ENCODE measurements at regions not wholly inside any gene's neighbourhood (a gene's known extent, or its start where the extent isn't known, plus 50 kb on each side); places are given as distances from the start of the nearest gene placed in this dataset.

DNA sequence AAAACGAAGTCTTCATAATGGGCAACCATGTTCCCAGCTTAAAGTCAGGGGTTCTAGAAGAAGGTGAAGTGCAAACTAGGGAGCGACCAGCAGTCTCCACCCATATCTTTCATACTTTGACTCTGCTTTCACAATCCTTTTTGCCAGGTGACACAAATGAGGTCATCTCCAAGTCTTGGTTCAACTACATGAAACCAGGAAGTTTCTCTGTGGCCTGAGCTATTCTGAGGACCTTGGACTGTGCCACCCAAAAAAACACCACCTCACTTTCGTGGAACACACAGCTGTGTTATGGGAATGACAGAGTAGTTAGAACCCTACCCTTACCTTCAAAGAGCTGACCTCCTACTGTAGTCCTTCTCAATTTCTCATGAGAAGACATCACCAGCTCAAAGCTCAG is 309.2 kb downstream of the AGTPBP1 start:
- Histone ChIP-seq H3K4me1 (ENCODE audit: insufficient read depth, low read length) (no peaks in the 10 kb centered on the region), H3K27me3 (ENCODE audit: insufficient read depth, low read length, poor library complexity) (peaks cover 2% of the 10 kb centered on the region), H2AFZ (ENCODE audit: low read depth, low read length) (no peak overlapping the region), H3K9me3 (ENCODE audit: insufficient read depth, low read length, severe bottlenecking) (no peaks in the 10 kb centered on the region), H3K4me2 (ENCODE audit: insufficient read depth, low read length) (no peak overlapping the region), H3K79me2 (ENCODE audit: insufficient read depth, low read length) (no peaks in the 10 kb centered on the region), H3K27ac (ENCODE audit: low read length) (no peak overlapping the region), H3K4me3 (ENCODE audit: low read depth in 1 of 2, low read length in 2 of 2) (no peak overlapping the region), H4K20me1 (ENCODE audit: insufficient read depth, low read length) (no peaks in the 10 kb centered on the region), H3K9ac (ENCODE audit: low read depth, low read length) (no peak overlapping the region), H3K36me3 (ENCODE audit: insufficient read depth, low read length) (no peaks in the 10 kb centered on the region)
- no peak for TF ChIP-seq CTCF (IDR thresholded peaks at IDR 0.05; ENCODE audit: borderline replicate concordance, extremely low read depth, low read length, poor library complexity, severe bottlenecking)
- TF ChIP-seq EZH2 (IDR thresholded peaks at IDR 0.05; ENCODE audit: borderline replicate concordance, low read depth, low read length, severe bottlenecking) = no peak
- no peak for ATAC-seq (ENCODE audit: insufficient read depth, low read depth)
- no peak for DNase-seq

DNA sequence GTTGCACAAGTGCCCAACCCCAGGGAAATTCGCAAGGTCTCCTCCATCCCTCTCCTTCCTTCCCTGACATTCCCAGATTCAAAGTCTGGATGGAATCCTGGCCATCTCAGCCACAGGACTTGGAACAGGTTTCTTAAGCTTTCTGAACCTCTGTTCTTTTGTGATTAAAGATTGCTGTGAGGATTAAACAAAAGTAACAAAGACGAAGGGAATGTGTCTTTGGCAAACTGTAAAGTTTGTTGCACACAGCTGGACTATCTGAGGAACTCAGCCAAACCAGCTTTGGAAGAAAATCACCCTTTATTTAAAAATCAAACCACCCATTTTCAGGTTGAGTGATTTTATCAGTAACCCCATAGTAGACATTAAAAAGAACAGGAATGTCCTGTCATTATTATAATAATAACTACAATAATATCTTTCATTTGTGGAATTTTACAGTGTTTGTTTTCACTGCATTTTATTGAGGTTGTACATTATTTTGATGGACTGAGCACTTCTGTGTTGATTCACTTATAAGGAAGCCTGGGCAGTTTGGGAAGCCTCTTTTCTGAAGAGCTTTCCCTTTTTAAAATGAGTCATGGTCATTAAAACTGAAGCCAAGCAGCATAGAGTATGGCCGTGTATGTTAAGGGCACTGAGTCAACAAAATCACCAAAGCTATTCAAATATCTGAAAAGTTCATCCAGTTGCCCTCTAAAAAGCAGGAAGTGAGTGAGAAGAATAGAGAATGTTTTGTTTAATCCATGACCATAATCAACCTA is 310.2 kb downstream of the AGTPBP1 start:
- TF ChIP-seq EZH2 (IDR thresholded peaks at IDR 0.05; ENCODE audit: borderline replicate concordance, low read depth, low read length, severe bottlenecking) (no peak), CTCF (IDR thresholded peaks at IDR 0.05; ENCODE audit: borderline replicate concordance, extremely low read depth, low read length, poor library complexity, severe bottlenecking) (no peak)
- H3K27ac ChIP-seq (ENCODE audit: low read length) = no peak overlapping the region
- ATAC-seq (ENCODE audit: insufficient read depth, low read depth) = no peak
- no peaks in the 10 kb centered on the region for H3K9me3 ChIP-seq (ENCODE audit: insufficient read depth, low read length, severe bottlenecking)
- no peak overlapping the region for H2AFZ ChIP-seq (ENCODE audit: low read depth, low read length)
- H4K20me1 ChIP-seq (ENCODE audit: insufficient read depth, low read length) = no peaks in the 10 kb centered on the region
- DNase-seq = no peak
- H3K9ac ChIP-seq (ENCODE audit: low read depth, low read length) = no peak overlapping the region
- H3K4me3 ChIP-seq (ENCODE audit: low read depth in 1 of 2, low read length in 2 of 2) = no peak overlapping the region
- no peaks in the 10 kb centered on the region for H3K4me1 ChIP-seq (ENCODE audit: insufficient read depth, low read length)
- no peaks in the 10 kb centered on the region for H3K36me3 ChIP-seq (ENCODE audit: insufficient read depth, low read length)
- no peaks in the 10 kb centered on the region for H3K79me2 ChIP-seq (ENCODE audit: insufficient read depth, low read length)
- no peak overlapping the region for H3K4me2 ChIP-seq (ENCODE audit: insufficient read depth, low read length)
- H3K27me3 ChIP-seq (ENCODE audit: insufficient read depth, low read length, poor library complexity) = peaks cover 2% of the 10 kb centered on the region

DNA sequence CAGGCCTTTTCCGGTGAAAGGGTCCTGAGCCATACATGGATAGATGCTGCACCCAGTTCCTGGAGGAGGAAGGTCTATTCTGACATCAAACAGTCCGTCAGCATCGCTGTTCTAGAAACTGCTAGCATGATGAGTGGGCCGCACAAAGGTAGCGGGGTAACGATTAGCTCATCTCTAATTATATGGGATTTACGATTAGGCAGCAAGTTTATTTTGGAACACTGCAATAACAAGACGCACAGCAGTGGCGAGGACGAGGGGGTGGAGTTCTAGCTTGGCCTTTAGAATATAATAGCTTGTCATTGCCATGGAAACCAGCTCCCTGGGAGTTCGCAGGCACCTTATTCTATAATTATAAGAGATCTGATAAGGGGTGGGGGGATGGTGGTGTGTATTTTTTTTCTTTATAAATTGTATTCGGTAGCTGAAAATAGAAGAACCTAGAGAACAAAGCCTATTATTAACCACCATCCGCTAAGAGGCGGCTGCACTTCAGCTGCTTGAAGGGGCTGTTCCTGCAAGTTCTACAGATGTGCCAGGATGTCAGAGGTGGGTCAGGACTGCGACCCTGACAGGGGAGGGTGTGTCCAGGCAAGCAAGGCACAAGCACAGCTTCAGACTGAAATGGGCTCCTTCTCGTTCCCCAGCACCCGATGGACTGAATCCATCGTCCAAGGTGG is 311.0 kb downstream of the AGTPBP1 start:
- no peaks in the 10 kb centered on the region for H3K36me3 ChIP-seq (ENCODE audit: insufficient read depth, low read length)
- H3K4me2 ChIP-seq (ENCODE audit: insufficient read depth, low read length) = no peak overlapping the region
- no peaks in the 10 kb centered on the region for H3K4me1 ChIP-seq (ENCODE audit: insufficient read depth, low read length)
- no peaks in the 10 kb centered on the region for H3K9me3 ChIP-seq (ENCODE audit: insufficient read depth, low read length, severe bottlenecking)
- no peak overlapping the region for H3K9ac ChIP-seq (ENCODE audit: low read depth, low read length)
- DNase-seq (no peak), ATAC-seq (ENCODE audit: insufficient read depth, low read depth) (no peak)
- peaks cover 2% of the 10 kb centered on the region for H3K27me3 ChIP-seq (ENCODE audit: insufficient read depth, low read length, poor library complexity)
- no peak overlapping the region for H3K27ac ChIP-seq (ENCODE audit: low read length)
- no peak overlapping the region for H2AFZ ChIP-seq (ENCODE audit: low read depth, low read length)
- TF ChIP-seq CTCF (IDR thresholded peaks at IDR 0.05; ENCODE audit: borderline replicate concordance, extremely low read depth, low read length, poor library complexity, severe bottlenecking) (no peak), EZH2 (IDR thresholded peaks at IDR 0.05; ENCODE audit: borderline replicate concordance, low read depth, low read length, severe bottlenecking) (no peak)
- no peak overlapping the region for H3K4me3 ChIP-seq (ENCODE audit: low read depth in 1 of 2, low read length in 2 of 2)
- H4K20me1 ChIP-seq (ENCODE audit: insufficient read depth, low read length) = no peaks in the 10 kb centered on the region
- H3K79me2 ChIP-seq (ENCODE audit: insufficient read depth, low read length) = no peaks in the 10 kb centered on the region

Measured in DND-41 (cell line).